Ectodermal cell (in vitro differentiated cells): ENCODE measurements at regions not wholly inside any gene's neighbourhood (a gene's known extent, or its start where the extent isn't known, plus 50 kb on each side); places are given as distances from the start of the nearest gene placed in this dataset.

ENCODE experiments used
- H3K27ac ChIP-seq: 2 replicates; pipeline ENCODE4 v1.7.0; 2013; ENCODE audit warnings: mild to moderate bottlenecking, low read depth, low read length; ENCODE audit not compliant: insufficient read depth, poor library complexity, severe bottlenecking
- H3K27me3 ChIP-seq: 2 replicates; pipeline ENCODE4 v1.7.0; 2013; ENCODE audit warnings: mild to moderate bottlenecking, low read length; ENCODE audit not compliant: insufficient read depth, control insufficient read depth, poor library complexity, severe bottlenecking
- H3K36me3 ChIP-seq: one replicate; pipeline ENCODE4 v1.7.0; 2013; ENCODE audit warnings: low read length; ENCODE audit not compliant: control insufficient read depth, insufficient read depth
- H3K4me1 ChIP-seq: one replicate; pipeline ENCODE4 v1.7.0; 2013; ENCODE audit warnings: low read length; ENCODE audit not compliant: control insufficient read depth, insufficient read depth
- H3K4me3 ChIP-seq: 2 replicates; pipeline ENCODE4 v1.7.0; 2013; ENCODE audit warnings: low read depth, low read length, control low read depth; ENCODE audit not compliant: insufficient read depth
- H3K9me3 ChIP-seq: 2 replicates; pipeline ENCODE4 v1.7.0; 2013; ENCODE audit warnings: mild to moderate bottlenecking, low read length, moderate library complexity; ENCODE audit not compliant: control insufficient read depth
- WGBS, 2 experiments: methylation state at CpG; one replicate each; pipeline ENCODE4 v1.1.7; 2013; ENCODE audit warnings: missing lambda C conversion rate in 2 of 2; 5-methylcytosine and 5-hydroxymethylcytosine counted together

DNA sequence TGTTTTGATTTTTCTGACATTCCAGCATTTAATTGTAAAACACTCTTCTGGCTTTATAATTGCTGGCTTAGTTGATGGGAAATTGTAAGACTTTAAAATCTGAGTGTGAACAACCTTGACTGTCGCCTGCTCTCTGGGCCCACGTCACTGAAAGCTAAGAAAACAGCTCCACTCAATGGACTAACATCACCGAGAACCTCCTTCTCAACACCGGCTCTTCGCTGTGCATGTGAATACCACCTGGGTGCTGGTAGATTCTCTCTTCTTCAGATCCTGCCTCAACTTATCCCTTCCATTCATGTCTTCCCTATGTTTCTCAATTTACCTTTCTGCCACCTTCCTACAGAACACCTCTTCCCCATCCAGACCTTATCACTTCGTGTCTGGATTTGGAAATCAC lies 523.1 kb upstream of the ID2 start:
- no peaks in the 10 kb centered on the region for H3K4me1 ChIP-seq
- 83 to 84% methylated on average over 6 of the region's 6 CpGs for WGBS, 2 experiments

DNA sequence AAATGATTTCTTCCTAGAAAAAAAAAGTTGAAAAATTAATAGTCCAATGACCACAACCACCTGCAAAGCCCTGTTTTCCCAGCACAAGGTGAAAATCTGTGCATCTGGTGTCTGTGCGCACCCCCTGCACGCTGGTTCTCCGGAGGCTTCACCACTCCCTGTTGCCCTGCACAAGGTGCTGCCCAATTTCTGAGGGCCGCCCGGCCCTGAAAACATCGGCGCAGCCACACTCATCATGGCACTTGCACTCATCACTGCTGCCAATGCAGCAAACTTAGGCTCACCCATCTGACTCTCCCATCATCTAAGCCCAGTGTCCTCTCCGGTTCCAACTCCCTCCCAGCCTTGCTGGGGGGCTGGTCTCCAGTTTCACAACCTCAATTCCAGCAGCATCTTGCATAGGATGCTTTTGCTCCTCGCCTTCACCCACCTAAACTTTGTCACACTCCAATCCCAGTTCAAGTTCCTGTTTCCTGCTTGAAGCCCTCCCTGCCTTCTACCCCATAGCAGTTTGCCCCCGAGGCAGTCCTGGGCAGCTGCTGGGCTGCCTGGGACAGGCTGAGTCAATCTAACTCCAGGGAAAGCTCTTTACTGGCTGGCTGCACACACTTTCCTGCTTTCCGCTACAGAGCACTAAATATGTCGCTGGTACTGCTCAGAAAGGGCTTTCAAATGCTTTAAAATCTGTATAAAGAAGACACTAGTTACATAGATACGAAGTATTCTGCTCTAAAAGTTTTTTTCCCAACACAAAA lies 522.5 kb upstream of the ID2 start:
- whole genome bisulfite sequencing, 2 experiments: 94% methylated on average over 13 of the region's 13 CpGs
- no peaks in the 10 kb centered on the region for H3K27me3 ChIP-seq
- no peaks in the 10 kb centered on the region for H3K9me3 ChIP-seq
- no peaks in the 10 kb centered on the region for H3K36me3 ChIP-seq
- no peak overlapping the region for H3K4me3 ChIP-seq
- H3K4me1 ChIP-seq: no peaks in the 10 kb centered on the region
- H3K27ac ChIP-seq: no peak overlapping the region

More for the DNA sequence above, 523.1 kb upstream of the ID2 start:
- Histone ChIP-seq H3K4me3 (no peak overlapping the region), H3K9me3 (no peaks in the 10 kb centered on the region), H3K27ac (no peak overlapping the region), H3K36me3 (no peaks in the 10 kb centered on the region), H3K27me3 (no peaks in the 10 kb centered on the region)

DNA sequence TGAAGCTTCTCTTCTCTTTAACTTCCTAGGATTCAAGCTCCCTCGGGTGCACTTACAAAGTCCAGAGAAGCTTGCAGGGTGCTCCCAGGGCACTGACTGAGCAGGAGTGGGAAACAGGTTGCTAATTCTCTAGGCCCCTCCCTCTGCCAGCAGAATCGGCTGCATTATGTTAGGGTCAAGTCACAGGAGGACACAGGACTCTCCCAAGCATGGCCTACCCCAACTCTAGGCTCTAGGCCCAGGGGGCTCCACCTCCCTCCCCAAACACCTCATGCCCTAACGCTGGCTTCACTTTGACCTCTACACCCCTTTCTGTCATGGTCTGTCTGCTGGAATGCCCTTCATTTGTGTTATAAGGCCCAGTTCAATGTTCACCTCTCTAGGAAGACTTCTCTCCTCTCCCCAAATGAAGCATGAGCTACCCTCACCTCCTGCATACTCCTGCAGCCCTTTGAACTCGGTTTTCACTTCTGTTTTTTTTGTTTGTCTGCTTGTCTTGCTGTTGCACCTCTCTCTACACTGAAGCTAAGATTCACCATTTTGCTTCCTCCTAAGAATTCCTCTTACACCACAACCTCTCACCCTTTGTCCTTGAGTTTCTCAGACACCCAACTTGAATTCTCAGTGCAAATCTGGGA lies 521.8 kb upstream of the ID2 start:
- Histone ChIP-seq H3K4me3 (no peak overlapping the region), H3K27ac (no peak overlapping the region), H3K9me3 (no peaks in the 10 kb centered on the region), H3K27me3 (no peaks in the 10 kb centered on the region), H3K36me3 (no peaks in the 10 kb centered on the region), H3K4me1 (no peaks in the 10 kb centered on the region)
- 80% methylated on average over 4 of the region's 4 CpGs for WGBS, 2 experiments

DNA sequence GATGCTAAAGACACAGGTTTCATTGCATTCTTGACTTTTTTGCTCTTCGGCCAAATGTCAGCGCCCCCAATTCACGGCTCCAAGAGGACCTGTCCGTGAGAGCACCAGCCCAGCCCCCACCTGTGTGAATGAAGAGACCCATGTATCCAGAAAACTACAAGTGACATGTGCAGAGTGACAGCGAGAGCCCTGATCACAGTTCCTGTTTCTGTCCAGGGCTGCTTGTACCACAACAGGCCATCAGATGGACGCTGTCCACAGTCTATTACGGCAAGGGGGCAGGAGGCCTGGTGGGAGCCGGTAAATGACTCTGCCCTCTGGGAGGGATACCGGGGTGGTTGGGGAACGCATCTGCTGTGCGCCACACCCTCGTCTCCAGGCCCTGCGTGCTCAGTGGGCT lies 520.9 kb upstream of the ID2 start:
- Histone ChIP-seq H3K36me3 (no peaks in the 10 kb centered on the region), H3K27me3 (no peaks in the 10 kb centered on the region), H3K27ac (no peak overlapping the region), H3K4me3 (no peak overlapping the region), H3K4me1 (no peaks in the 10 kb centered on the region), H3K9me3 (no peaks in the 10 kb centered on the region)
- WGBS, 2 experiments: 95 to 96% methylated on average over 13 of the region's 13 CpGs

DNA sequence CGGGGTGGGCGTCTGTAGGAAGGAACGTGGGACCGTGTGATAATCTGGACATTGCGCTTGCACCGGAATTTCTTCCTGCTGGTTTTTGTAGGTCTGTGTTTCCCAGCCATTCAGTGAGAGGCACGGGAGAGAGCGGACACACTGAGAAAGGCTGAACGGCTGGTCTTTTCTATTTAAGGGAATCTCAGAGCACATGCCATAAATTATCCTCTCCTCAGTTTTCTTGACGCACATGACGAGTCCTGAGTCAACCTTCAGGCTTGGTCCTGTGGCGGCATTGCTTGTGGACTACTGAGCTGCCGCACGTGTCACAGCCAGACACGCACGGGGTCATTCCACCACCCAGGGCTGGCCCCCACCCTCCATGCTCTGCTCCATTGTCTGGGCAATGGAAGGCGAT lies 519.3 kb upstream of the ID2 start:
- no peaks in the 10 kb centered on the region for H3K27me3 ChIP-seq
- no peak overlapping the region for H3K4me3 ChIP-seq
- no peaks in the 10 kb centered on the region for H3K36me3 ChIP-seq
- no peaks in the 10 kb centered on the region for H3K4me1 ChIP-seq
- H3K9me3 ChIP-seq: no peaks in the 10 kb centered on the region
- no peak overlapping the region for H3K27ac ChIP-seq
- 91 to 92% methylated on average over 17 of the region's 17 CpGs for WGBS, 2 experiments

DNA sequence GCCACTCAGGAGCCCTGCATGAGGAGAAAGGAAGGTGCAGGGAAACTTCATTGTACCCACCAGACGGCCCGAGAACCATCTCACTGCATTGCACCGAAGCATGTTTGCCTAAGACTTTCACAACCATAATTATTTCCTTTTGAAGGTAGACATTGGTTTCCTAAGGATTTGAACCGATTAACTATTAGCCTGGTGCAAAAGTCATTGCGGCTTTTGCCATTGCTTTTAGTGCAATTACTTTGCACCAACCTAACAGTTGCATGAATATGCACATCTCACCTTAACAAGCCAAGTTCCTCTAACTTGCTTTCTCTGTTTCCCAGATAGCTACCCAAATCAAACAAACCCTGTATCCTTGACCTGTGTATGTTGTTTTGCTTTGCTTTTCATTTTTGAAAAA lies 516.3 kb upstream of the ID2 start:
- Histone ChIP-seq H3K4me3 (no peak overlapping the region), H3K9me3 (no peaks in the 10 kb centered on the region), H3K36me3 (no peaks in the 10 kb centered on the region), H3K27me3 (no peaks in the 10 kb centered on the region), H3K27ac (no peak overlapping the region), H3K4me1 (no peaks in the 10 kb centered on the region)
- 89 to 93% methylated on average over 5 of the region's 5 CpGs for WGBS, 2 experiments

DNA sequence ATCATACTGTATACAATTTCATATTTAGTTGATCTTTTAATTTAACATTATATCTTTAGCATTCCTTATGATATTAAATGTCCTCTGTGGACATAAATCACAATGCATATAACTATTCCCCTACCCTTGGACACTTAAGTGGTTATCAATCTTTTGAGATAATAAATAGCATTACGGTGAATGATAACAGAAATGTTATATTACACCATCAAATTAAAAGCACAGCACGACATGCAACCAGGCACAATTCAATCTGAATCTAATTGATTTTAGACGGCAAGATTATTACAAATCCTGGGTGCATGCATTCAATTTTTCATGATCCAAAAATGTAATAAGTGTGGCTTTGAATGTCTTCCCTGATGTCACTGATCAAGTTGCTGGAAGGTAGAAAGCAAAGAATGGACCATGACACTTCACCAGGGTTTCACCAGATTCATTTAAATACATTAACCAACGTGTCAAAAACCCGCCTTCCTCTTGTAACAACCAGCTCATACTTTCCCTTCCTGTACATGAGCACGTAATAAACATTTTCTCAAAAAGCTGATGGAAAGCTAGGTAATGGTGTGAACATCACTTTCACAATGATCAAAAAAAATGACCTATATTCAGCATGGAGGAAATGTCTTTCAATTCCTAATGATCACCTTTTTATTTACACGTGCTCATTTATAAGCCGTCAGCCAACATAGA lies 513.7 kb upstream of the ID2 start:
- 81 to 92% methylated on average over 8 of the region's 8 CpGs for WGBS, 2 experiments
- Histone ChIP-seq H3K27me3 (no peaks in the 10 kb centered on the region), H3K4me3 (no peak overlapping the region), H3K9me3 (no peaks in the 10 kb centered on the region), H3K36me3 (no peaks in the 10 kb centered on the region), H3K4me1 (no peaks in the 10 kb centered on the region), H3K27ac (no peak overlapping the region)

DNA sequence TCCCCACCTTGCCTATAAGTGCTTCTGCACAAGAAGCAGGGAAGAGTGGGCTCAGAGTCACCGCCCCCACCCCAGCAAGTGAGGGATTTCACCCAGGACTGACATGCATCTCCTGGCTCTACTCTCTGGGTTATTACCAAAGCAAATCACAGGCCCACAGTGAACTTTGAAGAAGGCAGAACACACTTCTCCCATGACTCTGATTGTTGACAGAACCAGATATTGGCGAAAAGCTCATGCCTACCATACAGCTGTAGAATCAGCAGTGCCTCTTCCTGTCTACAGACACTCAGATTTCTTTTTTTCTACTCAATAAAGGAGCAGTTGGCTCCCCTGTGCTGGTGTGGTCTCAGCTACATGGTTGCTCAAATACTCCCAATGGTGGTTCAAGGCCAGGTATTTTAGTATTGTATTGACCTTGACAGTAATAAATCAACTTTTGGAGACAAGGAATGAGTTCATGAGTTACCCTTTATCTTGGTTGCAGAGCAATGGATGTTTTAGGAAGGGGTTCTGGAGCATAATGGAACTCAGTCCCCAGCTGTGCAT lies 512.9 kb upstream of the ID2 start:
- 85 to 89% methylated on average over 2 of the region's 2 CpGs for WGBS, 2 experiments
- no peaks in the 10 kb centered on the region for H3K4me1 ChIP-seq
- no peaks in the 10 kb centered on the region for H3K27me3 ChIP-seq
- no peak overlapping the region for H3K4me3 ChIP-seq
- H3K36me3 ChIP-seq: no peaks in the 10 kb centered on the region
- no peak overlapping the region for H3K27ac ChIP-seq
- H3K9me3 ChIP-seq: no peaks in the 10 kb centered on the region

DNA sequence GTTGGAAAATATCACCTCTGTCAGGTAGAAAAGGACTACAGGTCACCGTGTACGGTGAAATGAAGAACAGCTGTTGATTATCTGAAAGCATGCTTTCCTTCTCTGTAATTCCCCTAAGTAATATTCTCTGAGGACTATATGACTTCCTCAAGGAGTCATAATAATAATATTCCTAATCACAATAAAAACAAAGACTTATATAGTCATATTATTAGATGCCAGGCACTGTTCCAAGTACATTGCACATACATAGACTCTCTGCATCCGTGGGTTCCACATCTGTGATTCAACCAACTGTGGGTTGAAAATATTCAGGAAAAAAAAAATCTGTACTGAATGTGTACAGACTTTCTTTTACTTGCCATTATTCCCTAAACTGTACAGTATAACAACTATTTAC lies 512.4 kb upstream of the ID2 start:
- H3K27me3 ChIP-seq: no peaks in the 10 kb centered on the region
- H3K27ac ChIP-seq: no peak overlapping the region
- 88 to 92% methylated on average over 3 of the region's 3 CpGs for WGBS, 2 experiments
- no peak overlapping the region for H3K4me3 ChIP-seq
- no peaks in the 10 kb centered on the region for H3K36me3 ChIP-seq
- H3K9me3 ChIP-seq: no peaks in the 10 kb centered on the region
- H3K4me1 ChIP-seq: no peaks in the 10 kb centered on the region
